HUDEP-2 (cell line): ENCODE measurements at regions not wholly inside any gene's neighbourhood (a gene's known extent, or its start where the extent isn't known, plus 50 kb on each side); places are given as distances from the start of the nearest gene placed in this dataset.

Experiments used
- DNase-seq, 76 experiments: peaks; one replicate each; lab custom pipeline; 2025; ENCODE audit not compliant: unreplicated experiment in 76 of 76; lab: John Stamatoyannopoulos, UW

GRCh38 chr20:39554341-39554740, 592.2 kb downstream of the DHX35 start:
- DNase-seq: no peak

- DNase-seq: no peak
Measured at GRCh38 chr20:39553120-39553519, 591.0 kb downstream of the DHX35 start.

- no peak for DNase-seq
Measured at GRCh38 chr20:39549733-39550132, 587.6 kb downstream of the DHX35 start.

GRCh38 chr20:39547546-39548408, 585.6 kb downstream of the DHX35 start:
- DNase-seq: no peak

GRCh38 chr20:39541136-39541803, 579.1 kb downstream of the DHX35 start:
- DNase-seq: no peak

- no peak for DNase-seq
Measured at GRCh38 chr20:39538317-39538716, 576.2 kb downstream of the DHX35 start.

GRCh38 chr20:39535301-39535700, 573.2 kb downstream of the DHX35 start:
- DNase-seq: no peak

GRCh38 chr20:39534846-39535245, 572.7 kb downstream of the DHX35 start:
- no peak for DNase-seq

GRCh38 chr20:39533858-39534257, 571.7 kb downstream of the DHX35 start:
- DNase-seq: no peak

- DNase-seq: no peak
Measured at GRCh38 chr20:39532205-39532604, 570.1 kb downstream of the DHX35 start.

GRCh38 chr20:39528436-39528835, 566.3 kb downstream of the DHX35 start:
- no peak for DNase-seq

GRCh38 chr20:39524371-39524911, 562.3 kb downstream of the DHX35 start:
- DNase-seq: no peak

GRCh38 chr20:39523405-39523804, 561.3 kb downstream of the DHX35 start:
- no peak for DNase-seq

- no peak for DNase-seq
Measured at GRCh38 chr20:39518654-39519053, 556.5 kb downstream of the DHX35 start.

- no peak for DNase-seq
Measured at GRCh38 chr20:39516964-39517363, 554.8 kb downstream of the DHX35 start.

- no peak for DNase-seq
Measured at GRCh38 chr20:39504710-39505094, 542.6 kb downstream of the DHX35 start.

- no peak for DNase-seq
Measured at GRCh38 chr20:39503902-39504709, 542.0 kb downstream of the DHX35 start.

GRCh38 chr20:39492223-39492797, 530.2 kb downstream of the DHX35 start:
- no peak for DNase-seq

GRCh38 chr20:39491711-39492110, 529.6 kb downstream of the DHX35 start:
- DNase-seq: no peak

GRCh38 chr20:39489986-39490560, 527.9 kb downstream of the DHX35 start:
- no peak for DNase-seq
